Fibroblast of the aortic adventitia (primary cell): ENCODE measurements at regions not wholly inside any gene's neighbourhood (a gene's known extent, or its start where the extent isn't known, plus 50 kb on each side); places are given as distances from the start of the nearest gene placed in this dataset.

Experiments used
- DNase-seq: peaks from one replicate; pipeline ENCODE4 v3.0.0-alpha.2; 2010; ENCODE audit warnings: low read depth
- H3K4me3 ChIP-seq: 2 replicates; pipeline ENCODE4 v1.5.1; 2011; ENCODE audit warnings: low read depth, mild to moderate bottlenecking, control low read depth, low read length, moderate library complexity
- TF ChIP-seq, protein P1 (sequence below): IDR thresholded peaks from 2 replicates; pipeline ENCODE4 v1.5.1; 2011; ENCODE audit warnings: mild to moderate bottlenecking, low read length, control low read depth, inconsistent platforms; ENCODE audit not compliant: insufficient read depth

DNA sequence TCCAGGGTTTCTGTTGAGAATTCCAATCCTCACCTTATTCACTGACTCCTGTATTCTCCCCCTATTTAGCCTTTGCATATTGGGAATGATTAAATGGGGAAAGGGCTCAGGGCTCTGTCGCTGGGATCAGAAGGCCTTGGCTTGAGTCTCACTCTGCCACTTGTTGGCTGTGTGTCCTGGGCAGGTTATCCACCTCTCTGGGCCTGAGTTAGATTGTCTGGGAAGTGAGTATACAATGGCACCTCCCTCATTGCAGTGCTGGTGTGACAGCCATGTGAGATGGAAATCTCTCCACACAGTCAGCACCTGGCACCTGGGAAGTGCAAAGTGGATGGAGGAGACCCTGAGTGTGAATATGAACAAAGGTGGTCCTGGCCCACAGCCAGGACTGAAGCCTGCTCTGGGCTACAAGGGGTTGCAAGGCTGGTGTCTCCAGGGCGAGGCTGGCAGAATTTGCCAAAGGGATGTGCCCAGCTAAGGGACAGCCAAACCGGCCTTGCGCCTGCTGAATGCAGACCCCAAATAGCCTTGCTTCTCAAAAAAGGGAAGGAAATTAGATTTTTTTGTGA is 200.0 kb upstream of the PMEPA1 start:
- TF ChIP-seq, protein P1, sequence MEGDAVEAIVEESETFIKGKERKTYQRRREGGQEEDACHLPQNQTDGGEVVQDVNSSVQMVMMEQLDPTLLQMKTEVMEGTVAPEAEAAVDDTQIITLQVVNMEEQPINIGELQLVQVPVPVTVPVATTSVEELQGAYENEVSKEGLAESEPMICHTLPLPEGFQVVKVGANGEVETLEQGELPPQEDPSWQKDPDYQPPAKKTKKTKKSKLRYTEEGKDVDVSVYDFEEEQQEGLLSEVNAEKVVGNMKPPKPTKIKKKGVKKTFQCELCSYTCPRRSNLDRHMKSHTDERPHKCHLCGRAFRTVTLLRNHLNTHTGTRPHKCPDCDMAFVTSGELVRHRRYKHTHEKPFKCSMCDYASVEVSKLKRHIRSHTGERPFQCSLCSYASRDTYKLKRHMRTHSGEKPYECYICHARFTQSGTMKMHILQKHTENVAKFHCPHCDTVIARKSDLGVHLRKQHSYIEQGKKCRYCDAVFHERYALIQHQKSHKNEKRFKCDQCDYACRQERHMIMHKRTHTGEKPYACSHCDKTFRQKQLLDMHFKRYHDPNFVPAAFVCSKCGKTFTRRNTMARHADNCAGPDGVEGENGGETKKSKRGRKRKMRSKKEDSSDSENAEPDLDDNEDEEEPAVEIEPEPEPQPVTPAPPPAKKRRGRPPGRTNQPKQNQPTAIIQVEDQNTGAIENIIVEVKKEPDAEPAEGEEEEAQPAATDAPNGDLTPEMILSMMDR: no peak
- no peak overlapping the region for H3K4me3 ChIP-seq
- DNase-seq: no peak

DNA sequence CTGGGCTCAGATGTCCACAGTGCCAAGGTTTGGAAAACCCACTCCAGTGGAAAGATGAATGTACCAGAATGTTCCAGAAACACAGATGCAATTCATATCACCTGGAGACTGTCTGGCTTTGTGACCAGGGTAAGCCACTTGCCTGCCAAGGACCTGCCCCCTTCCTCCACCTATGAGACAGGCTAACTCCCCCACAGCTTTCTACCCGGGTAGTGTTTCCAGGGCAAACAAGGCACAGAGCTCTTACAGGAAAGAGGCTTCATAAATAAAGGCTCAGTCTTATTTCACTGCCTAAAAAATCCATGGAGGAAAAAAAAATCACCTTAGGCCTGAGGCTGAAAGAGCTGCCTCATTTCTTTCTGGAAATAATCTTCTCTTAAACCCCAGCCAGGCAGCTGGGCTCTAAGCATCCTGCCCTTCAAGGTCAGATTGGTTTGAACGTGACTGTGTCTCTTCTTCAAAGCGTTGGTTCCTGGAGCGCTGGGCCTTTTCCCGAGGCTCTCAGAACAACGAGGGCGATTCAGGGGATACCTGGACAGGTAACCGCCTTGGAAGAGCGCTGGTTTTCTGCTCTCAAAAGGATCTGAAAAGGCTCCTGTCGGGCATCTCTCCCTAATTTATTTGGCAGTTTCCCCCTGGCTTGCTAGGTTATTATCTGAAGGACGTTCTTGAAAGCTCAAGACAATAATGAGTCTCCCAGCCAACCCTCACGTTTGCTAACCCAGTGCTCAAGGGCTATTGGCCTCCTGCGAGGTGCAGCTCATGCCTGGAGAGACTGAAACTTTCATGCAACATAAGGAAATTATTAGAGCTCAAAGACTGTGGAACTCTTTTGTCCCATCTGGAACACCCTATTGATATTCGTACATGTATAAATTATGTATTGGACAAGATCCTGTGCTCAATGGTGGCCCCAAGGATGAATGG is 199.2 kb upstream of the PMEPA1 start:
- DNase-seq: no peak
- no peak overlapping the region for H3K4me3 ChIP-seq
- TF ChIP-seq, protein P1: no peak

DNA sequence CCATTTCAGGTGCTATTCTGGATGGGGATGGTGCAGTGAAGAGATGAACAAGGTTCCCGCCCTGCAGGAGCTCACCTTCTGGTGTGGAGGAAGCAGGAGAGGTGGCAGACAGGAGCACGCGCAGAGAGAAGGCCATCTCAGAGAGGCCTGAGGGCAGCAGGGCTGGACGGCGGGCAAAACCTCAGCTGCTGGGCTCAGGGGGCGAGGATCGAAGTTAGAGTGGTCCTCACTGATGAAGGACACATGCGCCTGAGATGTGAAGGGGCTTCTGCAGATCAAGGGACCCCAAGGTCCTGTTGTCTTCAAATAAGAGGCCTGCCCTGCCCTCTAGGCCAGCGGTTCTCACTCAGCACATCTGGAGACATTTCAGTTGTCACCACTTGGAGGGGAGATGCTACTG is 198.4 kb upstream of the PMEPA1 start:
- no peak for DNase-seq
- TF ChIP-seq, protein P1: no peak
- no peak overlapping the region for H3K4me3 ChIP-seq

DNA sequence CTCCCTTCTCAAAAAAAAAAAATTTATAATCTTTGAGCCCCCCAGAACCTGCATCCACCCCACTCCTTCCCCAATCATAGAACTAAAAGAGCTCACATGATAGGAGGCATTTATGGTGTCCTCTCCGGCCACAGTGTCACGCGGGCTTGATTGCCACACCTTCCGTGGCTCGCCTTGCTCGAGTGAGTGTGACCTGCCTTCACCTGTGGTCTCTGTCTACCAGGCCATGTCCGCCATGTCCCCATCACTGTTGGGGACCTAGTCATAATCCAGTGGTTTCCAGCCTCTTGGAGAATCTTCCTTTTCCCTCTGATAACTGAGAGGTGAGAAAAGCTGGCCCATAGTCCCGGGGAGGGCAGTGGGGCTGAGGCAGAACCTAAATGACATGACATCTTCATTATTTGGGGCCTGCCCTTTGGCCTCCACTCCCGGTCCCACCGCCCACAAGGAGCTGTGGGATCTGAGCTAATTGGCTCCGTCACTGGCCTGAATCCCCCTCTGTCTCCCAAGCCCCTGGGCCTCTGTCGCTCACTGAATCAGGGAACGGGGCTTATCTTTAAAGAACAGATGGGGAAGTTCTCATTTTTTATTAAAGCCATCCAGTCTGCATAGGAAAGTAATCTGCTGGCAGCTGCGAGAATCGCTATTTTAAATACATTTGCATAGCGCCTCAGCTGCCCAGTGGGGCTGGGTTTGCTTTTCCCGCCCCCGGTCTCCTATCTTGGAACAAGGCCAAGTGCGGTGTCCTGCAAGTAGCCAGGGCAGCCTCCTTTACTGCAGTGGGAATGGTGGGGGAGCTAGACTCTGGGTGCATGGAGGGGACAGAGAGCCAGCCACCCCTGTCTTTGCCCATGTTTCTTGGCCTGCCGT is 197.6 kb upstream of the PMEPA1 start:
- TF ChIP-seq, protein P1: no peak
- no peak for DNase-seq
- H3K4me3 ChIP-seq: no peak overlapping the region

- no peak overlapping the region for H3K4me3 ChIP-seq
- TF ChIP-seq, protein P1: no peak
- no peak for DNase-seq
Measured at GRCh38 chr20:57905448-57905847, 195.6 kb upstream of the PMEPA1 start.

- TF ChIP-seq, protein P1: no peak
Measured at GRCh38 chr20:57904314-57905105, 194.7 kb upstream of the PMEPA1 start.

More at GRCh38 chr20:57904314-57905105, 194.7 kb upstream of the PMEPA1 start:
- no peak overlapping the region for H3K4me3 ChIP-seq
- DNase-seq: no peak
